A549 (cell line): ENCODE measurements at regions not wholly inside any gene's neighbourhood (a gene's known extent, or its start where the extent isn't known, plus 50 kb on each side); places are given as distances from the start of the nearest gene placed in this dataset.

Experiments
- ATAC-seq, 2 experiments: fragments of 200-7000 bp in 1 of 2; fragments of >200 bp in 1 of 2; cut with Nextera tagmentation in 1 of 2; cut with Tn5 transposase in 1 of 2; 3 replicates each; pipeline versions ENCODE4 v1.8.0 to v1.9.1; 2018 to 2020; ENCODE audit warnings: mild to moderate bottlenecking in 1 of 2, moderate library complexity in 1 of 2
- CTCF ChIA-PET: fragments of 300-600 bp; sonication (Branson Sonifier 250); formaldehyde crosslinking; extraction: SDS; loops from one replicate; lab custom pipeline; 2021; ENCODE audit warnings: antibody characterized with exemption, inconsistent platforms; lab: Yijun Ruan, JAX
- POLR2A ChIA-PET: fragments of 350-600 bp; formaldehyde crosslinking; extraction: SDS; loops from one replicate; lab custom pipeline; 2021; ENCODE audit warnings: antibody characterized with exemption, inconsistent platforms; lab: Yijun Ruan, JAX
- DNase-seq, 2 experiments: peaks; one replicate each; pipeline versions ENCODE4 v3.0.0 to v3.0.0-alpha.2; 2011 to 2016; ENCODE audit warnings: low read depth in 1 of 2, low spot score in 1 of 2
- FAIRE-seq: peaks from 2 replicates; lab custom pipeline; 2011; peaks lifted over from hg19 to GRCh38; lab: Jason Lieb, UNC
- H3K27ac ChIP-seq, 2 experiments: fragments of >200 bp; sonication (Bioruptor Twin); formaldehyde crosslinking; 3 replicates each; pipeline ENCODE4 v1.5.1; 2016 to 2017
- H3K4me1 ChIP-seq: fragments of >200 bp; sonication (Bioruptor Twin); formaldehyde crosslinking; 3 replicates; pipeline ENCODE4 v1.6.1; 2016
- H3K4me2 ChIP-seq: fragments of >200 bp; sonication (Bioruptor Twin); formaldehyde crosslinking; 3 replicates; pipeline ENCODE4 v1.6.1; 2016
- H3K4me3 ChIP-seq: fragments of >200 bp; sonication (Bioruptor Twin); formaldehyde crosslinking; 3 replicates; pipeline ENCODE4 v1.5.1; 2016
- H3K9me3 ChIP-seq: fragments of >200 bp; sonication (Bioruptor Twin); formaldehyde crosslinking; 3 replicates; pipeline ENCODE4 v1.6.1; 2016
- BHLHE40 ChIP-seq: IDR thresholded peaks from 2 replicates; pipeline ENCODE4 v1.6.1; 2012; ENCODE audit warnings: low read depth, low read length, inconsistent platforms
- CBX8 ChIP-seq: fragments of 200-600 bp; sonication (generic); IDR thresholded peaks from 2 replicates; pipeline ENCODE4 v1.6.1; 2016
- CHD2 ChIP-seq: fragments of 150-350 bp; IDR thresholded peaks from 2 replicates; pipeline ENCODE4 v1.6.1; 2014; ENCODE audit warnings: low read length; ENCODE audit not compliant: partially characterized antibody
- CHD4 ChIP-seq: fragments of 200-600 bp; sonication (generic); IDR thresholded peaks from 2 replicates; pipeline ENCODE4 v1.6.1; 2016; ENCODE audit warnings: antibody characterized with exemption, mild to moderate bottlenecking, borderline replicate concordance
- EHMT2 ChIP-seq: fragments of 200-600 bp; sonication (generic); IDR thresholded peaks from 2 replicates; pipeline ENCODE4 v1.6.1; 2016; ENCODE audit warnings: antibody characterized with exemption, low read depth, mild to moderate bottlenecking, moderate library complexity
- FOSB ChIP-seq: fragments of 250-450 bp; sonication (Bioruptor Pico); IDR thresholded peaks from 2 replicates; pipeline ENCODE4 v1.5.0; 2020; ENCODE audit warnings: mild to moderate bottlenecking, moderate library complexity
- FOSL2 ChIP-seq, 2 experiments: fragments of 450-650 bp in 1 of 2; fragments of >200 bp in 1 of 2; sonication (Bioruptor Twin) in 1 of 2; formaldehyde crosslinking; IDR thresholded peaks; 2 replicates each; pipeline versions ENCODE4 v1.5.0 to v1.6.1; 2016 to 2020; ENCODE audit warnings: mild to moderate bottlenecking in 1 of 2, moderate library complexity in 1 of 2
- FOXS1 ChIP-seq: fragments of 250-450 bp; sonication (Bioruptor Pico); IDR thresholded peaks from 2 replicates; pipeline ENCODE4 v1.5.0; 2020; ENCODE audit warnings: mild to moderate bottlenecking, moderate library complexity
- GATA3 ChIP-seq: IDR thresholded peaks from 2 replicates; pipeline ENCODE4 v1.6.1; 2012; ENCODE audit warnings: borderline replicate concordance
- HOXA7 ChIP-seq: fragments of 250-450 bp; sonication (Bioruptor Pico); IDR thresholded peaks from 2 replicates; pipeline ENCODE4 v1.5.0; 2020; ENCODE audit warnings: mild to moderate bottlenecking, moderate library complexity
- JUNB ChIP-seq: fragments of >200 bp; sonication (Bioruptor Twin); formaldehyde crosslinking; IDR thresholded peaks from 2 replicates; pipeline ENCODE4 v1.6.1; 2016
- KDM1A ChIP-seq: fragments of 200-600 bp; sonication (generic); IDR thresholded peaks from 2 replicates; pipeline ENCODE4 v1.6.1; 2016; ENCODE audit warnings: low read depth, mild to moderate bottlenecking
- MAFK ChIP-seq: fragments of 450-650 bp; IDR thresholded peaks from 2 replicates; pipeline ENCODE4 v1.6.1; 2014; ENCODE audit not compliant: partially characterized antibody
- MAZ ChIP-seq: fragments of 150-350 bp; IDR thresholded peaks from 2 replicates; pipeline ENCODE4 v1.6.1; 2014; ENCODE audit warnings: antibody characterized with exemption, low read depth, low read length, borderline replicate concordance
- NFE2L2 ChIP-seq: fragments of 150-350 bp; conservative IDR thresholded peaks from 2 replicates; pipeline ENCODE4 v1.6.1; 2014; ENCODE audit warnings: low read length
- NPAS2 ChIP-seq: fragments of 250-450 bp; sonication (Bioruptor Pico); IDR thresholded peaks from 2 replicates; pipeline ENCODE4 v1.8.0; 2022; ENCODE audit warnings: mild to moderate bottlenecking, moderate library complexity, borderline replicate concordance
- NR3C1 ChIP-seq: fragments of >200 bp; sonication (Bioruptor Twin); formaldehyde crosslinking; IDR thresholded peaks from 3 replicates; pipeline ENCODE4 v1.6.1; 2017
- PHF8 ChIP-seq: fragments of 200-600 bp; sonication (generic); IDR thresholded peaks from 2 replicates; pipeline ENCODE4 v1.6.1; 2016; ENCODE audit warnings: low read depth, mild to moderate bottlenecking, antibody characterized with exemption, moderate library complexity, borderline replicate concordance
- POLR2AphosphoS2 ChIP-seq: conservative IDR thresholded peaks from 2 replicates; pipeline ENCODE4 v1.6.1; 2012; ENCODE audit warnings: low read length, improper control_type of control experiment, inconsistent platforms
- RAD21 ChIP-seq, 2 experiments: fragments of >200 bp in 1 of 2; sonication (Bioruptor Twin) in 1 of 2; formaldehyde crosslinking in 1 of 2; IDR thresholded peaks in 1 of 2; conservative IDR thresholded peaks in 1 of 2; 2 replicates in 1 of 2; 3 replicates in 1 of 2; pipeline ENCODE4 v1.6.1; 2012 to 2018; ENCODE audit warnings: inconsistent platforms in 1 of 2
- RARB ChIP-seq: fragments of 250-450 bp; sonication (Bioruptor Pico); IDR thresholded peaks from 2 replicates; pipeline ENCODE4 v1.8.0; 2021; ENCODE audit warnings: mild to moderate bottlenecking, moderate library complexity
- RFX5 ChIP-seq: fragments of 450-650 bp; IDR thresholded peaks from 2 replicates; pipeline ENCODE4 v1.7.1; 2014; ENCODE audit warnings: antibody characterized with exemption, mild to moderate bottlenecking, moderate library complexity
- SREBF2 ChIP-seq: fragments of 450-650 bp; IDR thresholded peaks from 2 replicates; pipeline ENCODE4 v1.6.1; 2014; ENCODE audit warnings: mild to moderate bottlenecking, moderate library complexity
- TFCP2L1 ChIP-seq: fragments of 250-450 bp; sonication (Bioruptor Pico); IDR thresholded peaks from 2 replicates; pipeline ENCODE4 v1.5.0; 2021; ENCODE audit warnings: mild to moderate bottlenecking
- ZFP36 ChIP-seq: fragments of 450-650 bp; IDR thresholded peaks from 2 replicates; pipeline ENCODE4 v1.6.1; 2014; ENCODE audit warnings: borderline replicate concordance; ENCODE audit not compliant: partially characterized antibody
- ZNF302 ChIP-seq: fragments of 250-450 bp; sonication (Bioruptor Pico); IDR thresholded peaks from 2 replicates; pipeline ENCODE4 v1.9.0; 2021; ENCODE audit warnings: inconsistent platforms, mild to moderate bottlenecking, moderate library complexity
- WGBS: methylation state at CpG from one replicate; pipeline ENCODE4 v1.1.6; 2017; ENCODE audit errors: missing lambda C conversion rate; 5-methylcytosine and 5-hydroxymethylcytosine counted together
- TF ChIP-seq, protein P1 (sequence below): IDR thresholded peaks from 2 replicates; pipeline ENCODE4 v1.6.1; 2012
- TF ChIP-seq, protein P2 (sequence below): fragments of >200 bp; sonication (Bioruptor Twin); formaldehyde crosslinking; IDR thresholded peaks from 3 replicates; pipeline ENCODE4 v1.6.1; 2016
- TF ChIP-seq, protein P3 (sequence below): fragments of 250-450 bp; sonication (Bioruptor Pico); IDR thresholded peaks from 2 replicates; pipeline ENCODE4 v1.5.0; 2020; ENCODE audit warnings: low read depth, mild to moderate bottlenecking, moderate library complexity
- TF ChIP-seq, protein P4 (sequence below): fragments of 250-450 bp; sonication (Bioruptor Pico); IDR thresholded peaks from 2 replicates; pipeline ENCODE4 v1.5.0; 2021; ENCODE audit warnings: mild to moderate bottlenecking, moderate library complexity, borderline replicate concordance
- TF ChIP-seq, protein P5 (sequence below): IDR thresholded peaks from 2 replicates; pipeline ENCODE4 v1.6.1; 2012

DNA sequence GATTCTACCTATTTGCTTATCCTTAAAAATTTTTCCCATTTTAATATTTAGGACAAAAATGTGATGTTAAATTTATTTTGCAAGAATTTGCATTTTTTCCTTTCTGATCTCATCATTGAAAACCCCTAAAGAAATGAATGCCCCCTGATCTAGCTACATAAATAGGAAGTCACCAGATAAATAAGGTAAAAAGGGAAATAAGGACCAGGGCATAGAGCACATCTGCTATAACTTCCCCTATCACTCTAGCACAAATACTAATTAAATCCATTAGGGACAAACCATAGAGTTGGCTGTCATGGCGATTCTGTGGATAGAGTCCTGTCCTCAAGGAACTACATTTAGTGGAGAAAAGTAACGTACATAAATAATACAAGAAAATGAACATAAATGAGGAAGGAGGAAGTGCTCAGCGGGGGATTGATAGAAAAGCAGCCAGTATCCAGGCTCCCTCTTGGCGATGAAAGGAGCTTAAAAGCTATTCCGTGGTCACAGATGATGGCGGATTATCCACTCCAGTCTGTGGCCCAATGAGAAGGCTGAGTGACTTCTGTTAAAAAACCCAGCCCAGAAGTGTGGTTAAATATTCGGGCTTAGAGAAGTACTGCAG is 76.9 kb upstream of the RPL34 start:
- no peak for FAIRE-seq
- no peak for ATAC-seq
- POLR2A ChIA-PET = no interaction called here
- CTCF ChIA-PET = no interaction called here
- no peak overlapping the region for H3K4me3 ChIP-seq
- TF ChIP-seq EHMT2 (no peak), TFCP2L1 (CRISPR knock-in tag) (no peak), NPAS2 (CRISPR knock-in tag) (no peak), SREBF2 (no peak), BHLHE40 (no peak), NR3C1 (no peak), JUNB (no peak), CBX8 (no peak), RARB (CRISPR knock-in tag) (no peak), CHD4 (no peak), GATA3 (no peak), ZFP36 (no peak), FOSL2 (IDR thresholded peaks at IDR 0.05) (no peak), FOSL2 (CRISPR knock-in tag; IDR thresholded peaks at IDR 0.05) (no peak), ZNF302 (CRISPR knock-in tag) (no peak), POLR2AphosphoS2 (no peak), RFX5 (no peak)
- TF ChIP-seq, protein P1, sequence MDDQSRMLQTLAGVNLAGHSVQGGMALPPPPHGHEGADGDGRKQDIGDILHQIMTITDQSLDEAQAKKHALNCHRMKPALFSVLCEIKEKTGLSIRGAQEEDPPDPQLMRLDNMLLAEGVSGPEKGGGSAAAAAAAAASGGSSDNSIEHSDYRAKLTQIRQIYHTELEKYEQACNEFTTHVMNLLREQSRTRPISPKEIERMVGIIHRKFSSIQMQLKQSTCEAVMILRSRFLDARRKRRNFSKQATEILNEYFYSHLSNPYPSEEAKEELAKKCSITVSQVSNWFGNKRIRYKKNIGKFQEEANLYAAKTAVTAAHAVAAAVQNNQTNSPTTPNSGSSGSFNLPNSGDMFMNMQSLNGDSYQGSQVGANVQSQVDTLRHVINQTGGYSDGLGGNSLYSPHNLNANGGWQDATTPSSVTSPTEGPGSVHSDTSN = no peak
- TF ChIP-seq, protein P2, sequence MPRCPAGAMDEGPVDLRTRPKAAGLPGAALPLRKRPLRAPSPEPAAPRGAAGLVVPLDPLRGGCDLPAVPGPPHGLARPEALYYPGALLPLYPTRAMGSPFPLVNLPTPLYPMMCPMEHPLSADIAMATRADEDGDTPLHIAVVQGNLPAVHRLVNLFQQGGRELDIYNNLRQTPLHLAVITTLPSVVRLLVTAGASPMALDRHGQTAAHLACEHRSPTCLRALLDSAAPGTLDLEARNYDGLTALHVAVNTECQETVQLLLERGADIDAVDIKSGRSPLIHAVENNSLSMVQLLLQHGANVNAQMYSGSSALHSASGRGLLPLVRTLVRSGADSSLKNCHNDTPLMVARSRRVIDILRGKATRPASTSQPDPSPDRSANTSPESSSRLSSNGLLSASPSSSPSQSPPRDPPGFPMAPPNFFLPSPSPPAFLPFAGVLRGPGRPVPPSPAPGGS = no peak
- H3K27ac ChIP-seq = no peak overlapping the region
- no peaks in the 10 kb centered on the region for H3K9me3 ChIP-seq
- no peak for DNase-seq
- 11% methylated on average over 7 of the region's 7 CpGs for WGBS
- no peaks in the 10 kb centered on the region for H3K4me1 ChIP-seq
- no peak overlapping the region for H3K4me2 ChIP-seq

DNA sequence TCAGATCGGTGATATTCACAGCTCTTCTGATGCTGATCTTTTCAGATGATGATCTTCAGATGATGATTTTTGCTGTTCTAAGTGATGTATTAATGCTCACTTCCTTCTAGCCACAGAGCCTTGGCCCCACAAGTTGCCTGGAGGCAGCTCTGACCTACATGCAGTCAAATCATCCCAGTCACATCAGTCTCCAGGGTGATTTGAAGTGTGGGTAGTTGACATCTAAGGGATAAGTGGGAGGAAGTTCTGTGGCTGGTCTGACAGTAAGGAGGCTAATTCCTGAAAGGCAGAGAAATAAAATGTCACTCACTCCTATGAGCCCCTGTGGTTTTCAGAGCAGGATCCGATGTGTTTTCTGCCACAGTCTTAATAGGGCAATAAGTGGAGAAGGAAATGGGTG is 79.8 kb upstream of the RPL34 start:
- no peaks in the 10 kb centered on the region for H3K4me1 ChIP-seq
- H3K9me3 ChIP-seq = no peaks in the 10 kb centered on the region
- ATAC-seq (no peak), DNase-seq (no peak), FAIRE-seq (no peak)
- ChIA-PET POLR2A (no interaction called here), CTCF (no interaction called here)
- 42% methylated on average over 2 of the region's 2 CpGs for WGBS
- no peak for TF ChIP-seq NR3C1
- no peak for TF ChIP-seq CHD2
- no peak overlapping the region for H3K4me3 ChIP-seq
- no peak overlapping the region for H3K27ac ChIP-seq
- no peak overlapping the region for H3K4me2 ChIP-seq

DNA sequence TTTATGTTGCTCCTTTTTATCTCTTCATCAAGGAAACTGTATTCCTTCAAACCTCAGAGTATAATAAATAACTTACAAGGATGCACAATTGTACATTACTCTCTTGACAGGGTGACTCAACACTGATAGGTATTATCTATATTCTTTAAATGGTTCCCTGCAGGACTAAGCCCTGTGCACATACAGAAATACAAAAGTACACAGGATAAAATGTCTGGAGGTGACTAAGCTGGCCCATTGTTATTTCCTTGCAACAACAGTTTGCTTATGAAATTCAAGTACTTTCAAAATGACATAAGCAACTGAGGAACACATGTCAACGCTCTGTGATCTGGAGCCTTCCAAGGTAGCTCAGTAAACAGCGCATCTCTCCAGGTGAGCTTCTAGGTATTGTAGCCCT is 83.8 kb upstream of the RPL34 start:
- 44% methylated on average over 2 of the region's 2 CpGs for WGBS
- Histone ChIP-seq H3K4me3 (no peak overlapping the region), H3K9me3 (no peaks in the 10 kb centered on the region), H3K4me1 (no peaks in the 10 kb centered on the region), H3K4me2 (no peak overlapping the region), H3K27ac (no peak overlapping the region)
- CTCF ChIA-PET = no interaction called here
- ATAC-seq (no peak), DNase-seq (no peak), FAIRE-seq (no peak)
- POLR2A ChIA-PET = no interaction called here
- TF ChIP-seq FOSB (no peak), FOXS1 (no peak), RFX5 (no peak), MAZ (no peak), NFE2L2 (no peak), KDM1A (no peak), MAFK (no peak), PHF8 (no peak), HOXA7 (CRISPR knock-in tag) (no peak), CHD4 (no peak), RARB (CRISPR knock-in tag) (no peak), ZFP36 (no peak), RAD21 (conservative IDR thresholded peaks at IDR 0.05 in 1 of 2, IDR thresholded peaks at IDR 0.05 in 1 of 2) (no peak)
- TF ChIP-seq, protein P3, sequence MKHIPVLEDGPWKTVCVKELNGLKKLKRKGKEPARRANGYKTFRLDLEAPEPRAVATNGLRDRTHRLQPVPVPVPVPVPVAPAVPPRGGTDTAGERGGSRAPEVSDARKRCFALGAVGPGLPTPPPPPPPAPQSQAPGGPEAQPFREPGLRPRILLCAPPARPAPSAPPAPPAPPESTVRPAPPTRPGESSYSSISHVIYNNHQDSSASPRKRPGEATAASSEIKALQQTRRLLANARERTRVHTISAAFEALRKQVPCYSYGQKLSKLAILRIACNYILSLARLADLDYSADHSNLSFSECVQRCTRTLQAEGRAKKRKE (CRISPR knock-in tag) = no peak
- TF ChIP-seq, protein P4, sequence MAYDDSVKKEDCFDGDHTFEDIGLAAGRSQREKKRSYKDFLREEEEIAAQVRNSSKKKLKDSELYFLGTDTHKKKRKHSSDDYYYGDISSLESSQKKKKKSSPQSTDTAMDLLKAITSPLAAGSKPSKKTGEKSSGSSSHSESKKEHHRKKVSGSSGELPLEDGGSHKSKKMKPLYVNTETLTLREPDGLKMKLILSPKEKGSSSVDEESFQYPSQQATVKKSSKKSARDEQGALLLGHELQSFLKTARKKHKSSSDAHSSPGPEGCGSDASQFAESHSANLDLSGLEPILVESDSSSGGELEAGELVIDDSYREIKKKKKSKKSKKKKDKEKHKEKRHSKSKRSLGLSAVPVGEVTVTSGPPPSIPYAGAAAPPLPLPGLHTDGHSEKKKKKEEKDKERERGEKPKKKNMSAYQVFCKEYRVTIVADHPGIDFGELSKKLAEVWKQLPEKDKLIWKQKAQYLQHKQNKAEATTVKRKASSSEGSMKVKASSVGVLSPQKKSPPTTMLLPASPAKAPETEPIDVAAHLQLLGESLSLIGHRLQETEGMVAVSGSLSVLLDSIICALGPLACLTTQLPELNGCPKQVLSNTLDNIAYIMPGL = no peak
- TF ChIP-seq, protein P5, sequence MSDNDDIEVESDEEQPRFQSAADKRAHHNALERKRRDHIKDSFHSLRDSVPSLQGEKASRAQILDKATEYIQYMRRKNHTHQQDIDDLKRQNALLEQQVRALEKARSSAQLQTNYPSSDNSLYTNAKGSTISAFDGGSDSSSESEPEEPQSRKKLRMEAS = no peak
